H1 (cell line): ENCODE measurements at regions not wholly inside any gene's neighbourhood (a gene's known extent, or its start where the extent isn't known, plus 50 kb on each side); places are given as distances from the start of the nearest gene placed in this dataset.

Source experiments
- GABPA ChIP-seq: IDR thresholded peaks from 2 replicates; pipeline ENCODE4 v1.6.1; 2011; ENCODE audit warnings: mild to moderate bottlenecking, low read length, moderate library complexity, borderline replicate concordance; ENCODE audit not compliant: insufficient read depth
- TAF7 ChIP-seq: optimal IDR thresholded peaks from 2 replicates; pipeline ENCODE3; 2011; ENCODE audit warnings: low read depth, mild to moderate bottlenecking, inconsistent platforms, low read length, moderate library complexity, borderline replicate concordance
- ZNF274 ChIP-seq: IDR thresholded peaks from 2 replicates; pipeline ENCODE4 v1.7.0; 2012; ENCODE audit warnings: low read length, borderline replicate concordance; ENCODE audit errors: extremely low read depth
- TF ChIP-seq, protein P1 (sequence below): IDR thresholded peaks from 2 replicates; pipeline ENCODE4 v1.6.1; 2012; ENCODE audit warnings: low read length, inconsistent platforms

DNA sequence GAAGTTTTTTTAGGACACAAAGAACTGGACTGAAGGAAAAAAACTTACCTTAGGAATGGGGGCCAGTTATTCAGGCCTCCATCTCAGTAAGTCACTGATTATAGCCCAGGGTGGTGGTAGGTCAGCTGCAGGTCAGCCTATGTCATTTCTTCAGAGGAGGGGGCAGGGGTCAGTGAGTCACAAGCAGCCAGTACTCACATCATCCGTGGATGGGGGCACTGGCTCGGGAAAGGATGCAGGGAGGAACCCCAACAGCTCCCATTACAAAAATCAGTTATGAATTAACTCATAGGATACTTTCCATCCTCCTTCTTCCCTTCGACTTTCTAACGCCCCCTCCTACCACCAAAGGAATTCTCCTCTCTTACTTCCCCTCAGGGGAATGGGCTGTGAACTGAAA lies 578.3 kb downstream of the PDCD6IP start:
- TF ChIP-seq GABPA (no peak), ZNF274 (no peak), TAF7 (no peak)
- TF ChIP-seq, protein P1, sequence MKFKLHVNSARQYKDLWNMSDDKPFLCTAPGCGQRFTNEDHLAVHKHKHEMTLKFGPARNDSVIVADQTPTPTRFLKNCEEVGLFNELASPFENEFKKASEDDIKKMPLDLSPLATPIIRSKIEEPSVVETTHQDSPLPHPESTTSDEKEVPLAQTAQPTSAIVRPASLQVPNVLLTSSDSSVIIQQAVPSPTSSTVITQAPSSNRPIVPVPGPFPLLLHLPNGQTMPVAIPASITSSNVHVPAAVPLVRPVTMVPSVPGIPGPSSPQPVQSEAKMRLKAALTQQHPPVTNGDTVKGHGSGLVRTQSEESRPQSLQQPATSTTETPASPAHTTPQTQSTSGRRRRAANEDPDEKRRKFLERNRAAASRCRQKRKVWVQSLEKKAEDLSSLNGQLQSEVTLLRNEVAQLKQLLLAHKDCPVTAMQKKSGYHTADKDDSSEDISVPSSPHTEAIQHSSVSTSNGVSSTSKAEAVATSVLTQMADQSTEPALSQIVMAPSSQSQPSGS, result no peak
